Hypothalamus (tissue), 51 donors: ENCODE measurements at regions not wholly inside any gene's neighbourhood (a gene's known extent, or its start where the extent isn't known, plus 50 kb on each side); places are given as distances from the start of the nearest gene placed in this dataset.
"Not testable (repeated sequence)": the region's sequence is repeated elsewhere in the genome, so short reads cannot be mapped to it uniquely, and the experiment has no call there.

ENCODE experiments used
- DNase-seq, 51 donors: peaks; one replicate each; lab custom pipeline; 2025; lab: John Stamatoyannopoulos, UW

- no peak for DNase-seq
These were observed 876.8 kb upstream of the WWC1 start for GRCh38 chr5:167414611-167415010.

DNA sequence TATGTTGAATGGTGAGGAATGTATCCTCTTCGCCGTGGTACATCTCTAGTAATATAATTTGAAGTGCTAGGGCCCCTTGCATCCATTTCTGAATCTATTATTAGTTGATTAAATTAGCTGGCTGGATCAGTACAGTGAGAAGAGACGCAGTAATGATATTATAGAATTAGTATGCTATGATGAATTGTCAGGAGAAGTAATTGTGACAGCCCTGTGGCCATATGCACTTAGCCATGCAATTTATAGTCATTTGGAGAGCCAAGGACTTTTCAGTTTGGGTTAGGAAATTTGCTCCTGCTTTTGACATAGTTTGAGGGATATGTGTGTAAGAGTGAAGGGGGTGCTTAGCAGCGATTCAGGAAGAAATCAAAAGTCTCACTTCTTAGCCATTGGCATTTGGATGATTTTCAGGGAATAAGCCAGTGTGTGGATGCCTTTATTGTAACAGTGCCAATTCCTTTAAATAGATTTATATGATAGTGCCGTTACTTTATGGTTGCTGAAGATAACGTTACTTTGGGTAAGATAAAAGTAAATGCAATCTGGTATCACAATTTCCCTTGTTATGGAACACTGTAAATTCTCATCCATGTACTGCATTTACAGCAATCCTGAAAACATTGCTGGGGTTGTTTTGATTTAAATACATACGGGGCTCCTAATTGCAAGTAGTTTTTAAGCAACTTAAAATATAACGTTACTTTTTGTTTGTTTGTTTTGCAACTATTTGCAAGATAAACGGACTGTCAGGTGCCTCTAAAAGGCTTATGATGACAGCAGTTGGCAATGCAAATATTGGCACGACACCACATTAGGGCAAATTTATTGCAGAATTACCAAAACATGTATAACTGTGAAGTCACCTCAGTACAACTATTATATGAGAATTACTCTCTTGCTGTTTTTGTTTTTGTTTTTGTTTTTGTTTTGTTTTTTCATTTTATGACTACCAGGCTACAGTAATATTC lies 875.4 kb upstream of the WWC1 start:
- no peak for DNase-seq

DNA sequence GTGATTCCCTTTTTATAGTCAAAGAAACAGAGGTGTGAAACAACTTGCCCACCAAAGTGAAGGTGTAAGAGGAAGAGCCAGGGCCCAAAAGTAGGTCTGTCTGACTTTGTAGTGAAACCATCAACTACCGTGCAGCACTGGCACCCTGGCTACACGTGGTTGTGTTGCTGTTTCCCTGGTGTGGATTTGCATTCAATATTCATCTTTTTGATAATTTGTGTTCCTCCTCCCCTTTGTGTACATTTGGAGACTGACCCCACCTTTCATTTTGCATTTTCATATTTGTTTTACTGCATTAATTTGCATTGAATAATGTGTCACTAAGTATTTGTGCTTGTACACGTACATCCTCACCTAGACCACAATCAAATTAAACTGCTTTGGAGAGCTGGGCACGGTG lies 873.8 kb upstream of the WWC1 start:
- DNase-seq = no peak

DNA sequence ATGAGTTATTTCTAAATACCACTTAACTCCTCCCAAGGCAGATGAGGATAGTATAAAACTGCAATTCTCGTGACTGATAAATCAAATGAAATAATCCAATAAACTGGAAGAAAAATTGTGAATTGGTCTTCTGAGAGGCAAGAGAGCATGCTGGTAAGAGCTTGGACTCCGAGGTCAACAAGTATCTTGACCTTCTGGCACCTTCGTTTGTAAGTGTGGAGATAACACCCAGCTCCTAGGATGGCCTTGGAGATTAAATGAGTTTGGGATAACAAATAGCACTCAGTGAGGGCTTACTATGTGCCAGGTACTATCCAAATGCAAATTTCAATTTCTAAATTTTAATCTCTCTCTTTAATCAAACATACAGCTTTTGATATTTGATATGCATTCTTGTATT lies 866.3 kb upstream of the WWC1 start:
- DNase-seq = no peak

- no peak for DNase-seq
These were observed 864.9 kb upstream of the WWC1 start for GRCh38 chr5:167426501-167426900.

GRCh38 chr5:167427641-167428040 lies 863.8 kb upstream of the WWC1 start:
- not testable (repeated sequence) for DNase-seq

- DNase-seq = no peak
These were observed 850.6 kb upstream of the WWC1 start for GRCh38 chr5:167440846-167441245.

DNA sequence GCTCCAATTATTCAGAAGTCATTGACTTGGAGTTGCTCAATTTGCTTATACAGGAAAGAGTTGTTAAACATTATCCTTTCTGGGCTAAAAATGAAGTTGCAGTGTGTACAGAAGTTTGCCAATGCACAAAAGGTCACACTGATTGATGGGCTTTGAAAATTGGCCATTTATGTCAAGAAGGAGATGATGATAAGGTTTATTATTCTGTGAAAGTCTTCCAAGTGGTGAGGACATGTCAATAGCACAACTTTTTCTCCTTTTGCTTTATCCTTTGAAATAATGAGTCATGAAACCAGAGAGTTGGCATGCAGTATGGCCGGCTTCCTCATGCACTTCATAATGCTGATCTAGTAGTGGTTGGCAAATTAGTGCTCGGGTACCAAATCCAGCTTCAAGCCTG lies 848.5 kb upstream of the WWC1 start:
- no peak for DNase-seq

DNA sequence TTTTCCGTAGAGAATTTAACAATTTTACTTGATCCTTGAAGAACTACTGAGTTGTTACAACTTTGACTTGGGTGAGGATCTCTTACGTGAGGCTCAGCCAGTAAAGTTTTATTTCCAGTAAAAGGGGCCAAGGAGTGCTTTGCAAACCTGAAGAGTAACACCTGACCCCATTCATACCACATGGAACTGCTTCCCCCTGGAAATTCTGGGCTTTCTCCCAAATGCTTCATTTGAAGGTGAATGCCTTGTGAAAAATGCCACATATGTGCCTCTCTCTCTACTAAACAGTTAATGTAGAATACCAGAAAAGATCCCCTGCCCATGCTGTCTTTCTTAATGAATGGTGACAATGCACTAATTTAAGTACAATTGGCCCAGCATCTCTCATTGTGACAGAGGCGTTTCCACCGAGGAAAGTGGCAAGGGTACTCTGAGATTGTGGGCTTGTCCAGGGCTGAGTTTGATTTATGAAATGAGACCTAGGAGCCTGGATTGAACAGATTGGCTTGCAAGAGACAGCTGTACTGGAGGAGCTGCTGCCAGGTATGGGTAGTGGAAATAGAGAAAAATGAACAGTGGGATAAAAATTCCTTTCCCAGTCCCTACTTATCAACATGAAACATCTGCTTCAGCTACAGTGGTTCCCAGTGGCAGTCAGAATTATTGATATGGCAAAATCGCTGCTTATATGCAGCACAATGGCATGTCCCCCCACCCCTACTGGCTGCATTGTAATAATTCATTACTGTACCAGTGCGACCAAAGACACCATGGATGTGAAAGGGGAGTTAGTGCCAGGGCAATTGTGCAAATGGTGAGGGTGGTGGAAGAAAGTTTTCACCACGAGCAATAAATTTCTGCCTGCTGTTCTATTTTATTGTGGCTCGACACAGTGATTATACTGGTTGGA lies 843.7 kb upstream of the WWC1 start:
- DNase-seq = no peak

DNA sequence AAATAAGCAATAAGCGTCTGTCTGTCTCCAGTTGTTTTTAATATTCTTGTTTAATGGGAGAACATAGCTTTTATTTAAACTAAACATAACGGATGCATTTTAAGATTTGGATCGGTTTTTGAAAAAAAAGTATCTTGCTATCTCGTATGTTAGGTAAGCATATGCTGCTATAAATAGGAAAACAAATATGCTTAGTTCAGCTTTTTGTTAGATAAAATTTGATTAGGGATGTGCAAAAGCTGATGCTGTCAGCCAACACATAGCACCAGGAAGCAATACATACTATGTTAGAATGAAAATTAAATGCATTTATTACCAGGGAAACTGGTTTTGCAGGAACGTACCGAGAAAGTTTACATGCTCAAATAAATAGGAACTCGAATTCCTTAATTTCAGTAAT lies 843.1 kb upstream of the WWC1 start:
- DNase-seq = no peak

- no peak for DNase-seq
These were observed 840.4 kb upstream of the WWC1 start for GRCh38 chr5:167451076-167451475.

DNA sequence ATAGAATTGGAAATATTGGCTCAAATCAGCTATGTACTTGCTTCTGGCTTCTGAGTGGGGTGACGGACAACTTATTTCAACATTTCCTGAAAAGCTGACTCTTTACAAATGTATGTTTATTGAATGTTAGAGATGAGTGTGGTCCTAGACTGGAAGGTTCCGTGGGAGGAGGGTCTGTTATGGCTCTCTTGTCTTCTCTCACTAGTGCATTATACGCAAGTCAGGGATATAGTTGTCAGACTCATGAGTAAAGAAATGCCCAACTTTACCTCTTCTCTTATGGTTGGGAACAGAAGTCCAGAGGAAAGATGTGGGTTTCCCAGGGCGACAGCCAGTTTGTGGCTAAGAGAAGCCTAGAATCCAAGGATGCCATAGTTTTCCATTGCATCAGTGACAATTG lies 839.3 kb upstream of the WWC1 start:
- no peak for DNase-seq

DNA sequence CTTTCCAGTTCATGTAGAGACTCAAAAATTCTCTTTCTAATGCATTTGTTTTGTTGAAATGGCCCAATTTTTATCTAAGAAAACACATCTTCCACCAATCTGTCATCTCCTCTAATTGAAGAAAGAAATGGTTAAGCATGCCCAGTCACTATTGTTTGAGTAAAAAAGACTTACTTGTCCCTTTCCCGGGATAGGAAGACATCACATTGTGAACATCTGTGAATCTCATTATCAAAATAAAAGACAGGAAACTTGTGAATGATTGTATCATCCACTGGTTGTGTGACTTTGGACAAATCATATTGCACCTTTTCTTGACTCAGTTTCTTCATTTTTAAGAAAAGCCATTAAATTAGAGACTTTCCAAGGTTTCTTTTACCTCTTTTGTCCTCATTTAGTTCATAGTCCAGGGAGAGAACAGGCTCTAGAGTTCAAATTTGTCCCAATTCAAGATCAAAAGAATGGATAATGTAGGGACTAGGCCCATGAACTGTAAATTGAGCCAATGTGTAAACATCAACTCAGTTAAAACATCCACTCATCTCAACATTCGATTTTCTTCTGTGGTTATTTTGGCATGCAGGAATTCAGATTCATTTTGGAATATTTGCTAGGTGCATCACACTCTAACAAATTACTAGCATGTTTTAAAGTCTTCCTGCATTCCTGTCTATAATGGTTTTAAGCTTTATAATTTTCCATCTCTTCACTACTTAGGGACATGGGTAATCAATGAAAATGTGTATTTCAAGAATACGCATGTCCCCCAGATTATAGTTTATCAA lies 838.0 kb upstream of the WWC1 start:
- DNase-seq = no peak

DNA sequence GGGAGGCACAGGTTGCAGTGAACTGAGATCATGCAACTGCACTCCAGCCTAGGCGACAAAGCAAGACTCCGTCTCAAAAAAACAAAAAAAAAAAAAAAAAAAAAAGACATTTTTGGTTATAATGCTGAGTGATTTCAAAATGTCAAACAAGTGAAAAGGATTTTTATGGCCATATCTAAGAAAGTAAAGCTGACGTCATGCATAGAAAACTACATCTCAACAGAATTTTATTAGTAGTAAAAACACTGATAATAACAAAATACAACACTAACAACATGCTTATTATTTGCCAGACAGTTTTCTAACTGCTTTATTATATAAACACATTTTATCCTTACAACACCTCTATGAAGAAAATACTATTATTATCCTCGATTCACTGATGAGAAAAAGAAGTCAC lies 833.0 kb upstream of the WWC1 start:
- DNase-seq = no peak

DNA sequence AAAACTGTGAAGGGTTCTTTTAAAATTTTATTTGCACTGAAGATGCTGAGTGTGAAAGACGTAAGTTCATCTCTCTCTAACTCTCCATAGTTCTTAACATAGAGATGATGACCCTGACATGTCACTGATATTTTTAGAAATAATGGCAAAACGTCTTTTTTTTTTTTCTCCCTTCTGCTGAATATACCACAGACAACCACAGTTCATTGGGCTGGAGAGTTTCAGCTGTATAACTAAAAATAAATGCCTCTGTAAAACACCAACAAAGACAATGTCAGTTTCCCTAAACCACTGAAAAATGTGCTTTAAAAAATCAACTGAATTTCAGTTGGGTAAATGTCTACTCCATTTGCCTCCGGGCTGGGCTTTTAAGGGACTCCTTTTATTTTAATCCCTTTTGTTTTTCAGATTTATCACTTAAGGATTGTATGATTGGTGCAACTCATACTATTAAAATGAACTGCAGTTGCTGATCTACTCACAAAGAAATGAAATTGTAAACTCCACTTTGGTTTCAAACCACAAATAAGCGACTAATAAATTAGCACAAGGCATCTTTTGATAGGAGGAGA lies 830.9 kb upstream of the WWC1 start:
- DNase-seq = no peak

DNA sequence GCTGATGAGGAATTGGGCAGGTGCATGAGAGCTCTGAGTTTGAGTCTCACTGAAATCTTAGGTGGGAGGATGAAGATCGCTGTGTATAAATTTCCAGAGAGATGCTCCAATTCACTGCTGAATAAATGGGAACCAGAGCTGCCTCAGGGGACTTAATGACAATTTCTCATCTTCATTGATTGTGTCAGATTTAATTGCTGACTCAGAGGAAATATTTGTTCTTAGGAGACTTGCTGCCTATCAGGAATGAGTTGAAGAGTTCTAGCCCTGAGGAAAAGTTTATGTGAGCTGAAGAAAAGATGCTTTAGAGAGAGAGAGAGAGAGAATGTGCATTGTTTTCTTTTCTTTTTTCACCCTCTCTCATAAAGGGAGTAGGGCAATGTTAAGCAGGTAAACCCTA lies 827.5 kb upstream of the WWC1 start:
- no peak for DNase-seq

DNA sequence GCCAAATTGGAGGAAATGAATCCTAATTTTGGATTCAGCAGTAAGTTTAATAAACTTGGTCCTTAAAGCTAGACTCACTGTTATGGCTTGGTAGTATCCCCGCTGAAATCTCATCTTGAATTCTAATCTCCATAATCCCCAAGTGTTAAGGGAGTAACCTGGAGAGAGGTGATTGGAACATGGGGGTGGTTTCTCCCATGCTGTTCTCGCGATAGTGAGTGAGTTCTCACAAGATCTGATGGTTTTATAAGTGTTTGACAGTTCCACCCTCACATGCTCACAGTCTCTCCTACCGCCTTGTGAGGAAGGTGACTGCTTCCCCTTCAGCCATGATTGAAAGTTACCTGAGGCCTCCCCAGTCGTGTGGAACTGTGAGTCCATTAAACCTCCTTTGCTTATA lies 824.5 kb upstream of the WWC1 start:
- no peak for DNase-seq

DNA sequence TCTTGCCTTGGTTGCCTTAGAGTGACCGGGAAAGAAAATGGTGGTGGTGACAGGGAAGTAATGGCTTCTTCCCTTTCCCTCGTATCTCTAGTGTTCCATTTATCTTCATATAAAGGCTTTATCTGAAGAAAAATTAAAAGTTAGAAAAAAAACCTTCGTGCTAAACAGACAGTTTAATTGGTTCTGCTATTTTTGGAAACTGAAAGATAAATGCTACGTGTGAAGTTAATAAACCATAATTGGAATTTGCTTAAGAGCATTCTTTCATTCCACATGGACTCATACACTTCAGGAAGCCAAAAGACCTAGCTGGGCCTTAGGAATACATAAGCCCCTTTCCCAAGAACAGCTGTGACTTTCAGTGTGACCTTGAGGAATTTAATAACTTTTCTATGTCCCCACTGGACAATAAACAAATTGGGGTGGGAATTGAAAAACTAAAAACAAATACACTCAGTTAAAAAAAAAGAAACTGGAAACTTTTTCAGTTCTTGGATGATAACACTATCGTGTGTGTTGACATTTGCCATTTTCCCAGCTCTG lies 818.8 kb upstream of the WWC1 start:
- no peak for DNase-seq

- DNase-seq = no peak
These were observed 813.3 kb upstream of the WWC1 start for GRCh38 chr5:167478188-167478587.

GRCh38 chr5:167479779-167480178 lies 811.7 kb upstream of the WWC1 start:
- DNase-seq = no peak
